HG02885 (cell line): ENCODE measurements at regions not wholly inside any gene's neighbourhood (a gene's known extent, or its start where the extent isn't known, plus 50 kb on each side); places are given as distances from the start of the nearest gene placed in this dataset.

Experiments
- ATAC-seq: cut with Tn5 transposase; IDR thresholded peaks from one replicate; pipeline ENCODE4 v1.9.1; 2021; ENCODE audit warnings: mild to moderate bottlenecking; ENCODE audit not compliant: unreplicated experiment, poor library complexity

DNA sequence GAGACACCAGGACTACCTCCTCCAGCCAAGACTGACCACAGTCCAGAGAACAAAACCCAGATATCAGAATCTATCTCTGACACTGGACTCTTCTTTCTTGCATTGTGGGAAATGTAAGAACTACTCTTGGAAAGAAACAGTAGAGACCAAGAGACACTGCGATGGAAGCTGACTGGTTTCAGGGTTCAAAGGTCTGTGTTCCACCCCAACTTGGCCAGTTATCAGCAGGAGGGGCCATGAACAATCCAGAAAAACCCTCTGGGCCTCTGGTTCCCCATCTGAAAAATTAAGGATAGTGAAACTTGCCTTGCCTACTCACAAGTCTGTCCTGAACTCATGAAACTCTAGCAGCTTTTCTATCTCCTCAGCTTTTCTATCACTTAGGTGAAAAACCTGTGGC lies 166.5 kb downstream of the SUCLG1 start:
- ATAC-seq, result no peak

DNA sequence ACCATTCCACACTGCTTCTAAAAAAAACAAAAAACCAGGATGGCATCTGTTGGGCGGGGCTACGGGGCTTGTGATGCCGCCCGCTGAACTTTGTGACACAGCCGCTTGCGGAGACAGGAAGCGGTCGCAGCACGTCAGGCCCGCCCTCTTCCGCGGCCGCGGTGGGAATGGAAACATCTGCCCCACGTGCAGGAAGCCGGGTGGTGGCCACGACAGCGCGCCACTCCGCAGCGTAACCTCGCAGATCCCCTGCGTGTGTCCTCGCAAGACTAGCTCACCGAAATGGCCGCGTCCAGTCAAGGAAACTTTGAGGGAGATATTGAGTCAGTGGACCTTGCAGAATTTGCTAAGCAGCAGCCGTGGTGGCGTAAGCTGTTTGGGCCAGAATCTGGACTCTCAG lies 168.5 kb downstream of the SUCLG1 start:
- no peak for ATAC-seq

GRCh38 chr2:84288293-84288692 lies 170.8 kb downstream of the SUCLG1 start:
- ATAC-seq, result no peak

DNA sequence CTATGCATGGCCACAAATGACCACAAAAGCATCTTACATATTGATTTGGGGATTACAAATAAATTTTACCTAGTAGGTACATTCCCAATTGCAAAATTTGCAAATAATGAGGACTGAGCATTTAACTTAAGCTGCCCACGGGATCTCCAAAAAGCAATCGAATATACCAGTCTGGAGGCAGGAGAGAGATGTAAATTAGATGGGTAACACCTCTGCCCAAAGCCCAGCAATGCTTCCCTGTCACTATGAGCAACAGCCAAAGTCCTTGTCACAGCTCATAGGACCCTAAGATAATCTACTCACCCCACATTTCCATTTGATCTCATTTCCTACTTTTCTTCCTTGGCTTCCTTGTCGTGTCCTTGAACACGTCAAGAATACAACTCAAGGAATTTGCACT lies 172.2 kb downstream of the SUCLG1 start:
- no peak for ATAC-seq

GRCh38 chr2:84285056-84285747 lies 173.9 kb downstream of the SUCLG1 start:
- ATAC-seq, result no peak

DNA sequence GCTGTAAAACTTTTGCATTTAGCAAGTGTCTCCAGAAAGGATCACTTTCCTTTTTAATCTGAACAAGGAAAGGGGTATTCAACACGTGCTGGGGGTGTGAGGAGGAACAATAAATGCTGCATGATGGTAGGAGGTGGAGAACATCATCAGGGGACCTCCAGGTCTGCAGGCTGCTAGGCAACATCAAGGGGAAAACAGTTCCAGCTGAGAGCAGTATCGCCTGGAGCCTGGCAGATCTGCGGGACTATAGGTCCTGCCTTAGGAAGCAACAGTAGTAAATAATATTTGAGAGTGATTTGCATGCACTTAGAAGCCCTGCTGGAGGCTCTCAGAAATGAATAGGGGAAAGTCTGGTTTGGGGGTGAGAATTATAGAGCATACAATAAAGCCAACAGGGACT lies 175.6 kb downstream of the SUCLG1 start:
- no peak for ATAC-seq

- ATAC-seq, result no peak
These were observed 177.6 kb downstream of the SUCLG1 start for GRCh38 chr2:84281510-84281909.

- no peak for ATAC-seq
These were observed 178.2 kb downstream of the SUCLG1 start for GRCh38 chr2:84280873-84281272.

- no peak for ATAC-seq
These were observed 180.7 kb downstream of the SUCLG1 start for GRCh38 chr2:84278386-84278785.

- ATAC-seq, result no peak
These were observed 182.4 kb downstream of the SUCLG1 start for GRCh38 chr2:84276590-84277255.

GRCh38 chr2:84273406-84273805 lies 185.7 kb downstream of the SUCLG1 start:
- ATAC-seq, result no peak

DNA sequence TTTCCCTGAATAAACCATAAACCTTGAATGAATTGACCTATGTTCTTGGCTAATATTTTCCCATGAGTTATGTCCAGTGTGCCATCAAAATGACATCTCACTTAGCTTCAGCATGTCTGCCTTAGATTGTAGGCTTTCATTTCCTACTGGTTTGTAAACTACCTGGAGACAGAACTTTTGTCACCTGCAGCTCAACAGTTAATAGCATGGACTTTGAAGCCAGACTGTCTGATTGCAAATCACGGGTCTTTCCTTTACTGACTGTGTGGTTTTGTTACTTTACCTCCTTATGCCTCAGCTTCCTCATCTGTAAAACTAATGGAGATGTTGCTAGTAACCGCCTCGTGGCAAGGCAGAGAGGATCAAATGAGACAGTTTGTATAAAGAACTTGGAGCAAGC lies 187.1 kb downstream of the SUCLG1 start:
- no peak for ATAC-seq

GRCh38 chr2:84257831-84258230 lies 201.2 kb downstream of the SUCLG1 start:
- no peak for ATAC-seq

GRCh38 chr2:84251651-84252302 lies 207.3 kb downstream of the SUCLG1 start:
- ATAC-seq, result no peak

DNA sequence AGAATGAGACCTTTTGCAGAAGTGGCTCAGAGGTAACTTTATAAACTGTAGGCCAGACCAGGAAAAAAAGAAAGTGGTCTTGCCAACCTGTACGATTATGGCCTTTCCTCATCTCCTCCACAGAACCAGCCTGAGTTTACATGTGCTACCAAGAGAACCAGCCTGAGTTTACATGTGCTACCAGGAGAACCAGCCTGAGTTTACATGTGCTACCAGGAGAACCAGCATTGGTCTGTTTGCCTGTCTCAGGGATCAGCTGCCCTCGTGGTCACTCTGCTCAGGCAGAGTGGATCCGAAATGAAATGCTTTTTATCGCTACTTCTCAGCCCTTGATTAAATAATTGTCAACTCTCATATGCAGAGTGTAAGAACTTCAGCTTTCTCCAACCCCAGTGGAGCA lies 209.9 kb downstream of the SUCLG1 start:
- no peak for ATAC-seq

- no peak for ATAC-seq
These were observed 211.5 kb downstream of the SUCLG1 start for GRCh38 chr2:84247532-84247931.

GRCh38 chr2:84243788-84244733 lies 215.0 kb downstream of the SUCLG1 start:
- ATAC-seq, result no peak

GRCh38 chr2:84238907-84239306 lies 220.2 kb downstream of the SUCLG1 start:
- no peak for ATAC-seq

- no peak for ATAC-seq
These were observed 222.8 kb downstream of the SUCLG1 start for GRCh38 chr2:84236288-84236687.

GRCh38 chr2:84234103-84234502 lies 225.0 kb downstream of the SUCLG1 start:
- ATAC-seq, result no peak

- ATAC-seq, result no peak
These were observed 227.6 kb downstream of the SUCLG1 start for GRCh38 chr2:84231478-84231877.
